ENCODE measurements at regions not wholly inside any gene's neighbourhood (a gene's known extent, or its start where the extent isn't known, plus 50 kb on each side); places are given as distances from the start of the nearest gene placed in this dataset.

DNA sequence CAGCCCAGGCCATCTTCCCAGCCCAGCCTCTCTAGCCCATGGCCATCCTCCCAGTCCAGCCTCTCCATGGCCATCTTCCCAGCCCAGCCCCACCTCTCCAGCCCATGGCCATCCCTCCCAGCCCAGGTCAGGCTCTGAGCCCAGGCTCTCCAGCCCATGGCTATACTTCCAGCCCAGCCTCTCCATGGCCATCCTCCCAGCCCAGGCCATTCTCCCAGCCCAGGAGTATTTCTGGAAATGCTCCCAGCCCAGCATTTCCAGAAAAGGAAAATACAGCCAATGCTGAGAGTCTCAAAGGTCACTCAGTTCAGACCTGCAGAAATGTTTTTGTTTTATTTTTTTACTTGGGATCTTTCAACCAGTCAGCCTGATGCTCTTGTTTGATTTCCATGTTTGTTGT, 70.0 kb upstream of the ZNF281 start:
- H3K36me3 Mint-ChIP-seq = no peaks in the 10 kb centered on the region
- no peaks in the 10 kb centered on the region for H3K9me3 Mint-ChIP-seq
- DNase-seq = no peak
- no peak overlapping the region for H3K27ac Mint-ChIP-seq
- no peak overlapping the region for H3K4me3 Mint-ChIP-seq
- CTCF ChIA-PET = no interaction called here
- peaks cover 21% of the 10 kb centered on the region for H3K4me1 Mint-ChIP-seq (ENCODE audit: low read depth)
- H3K27me3 Mint-ChIP-seq = peaks cover 26% of the 10 kb centered on the region
- intact Hi-C loops (cut with micrococcal nuclease) = loop anchor here (10.0 kb wide), 2 partner anchors 445 to 1255 kb away; no protein-coding TSS in a partner anchor
- POLR2A ChIA-PET = no interaction called here

- Mint-ChIP-seq H3K4me3 (no peak overlapping the region), H3K36me3 (no peaks in the 10 kb centered on the region), H3K27ac (no peak overlapping the region), H3K4me1 (ENCODE audit: low read depth) (peaks cover 27% of the 10 kb centered on the region), H3K27me3 (peaks cover 26% of the 10 kb centered on the region), H3K9me3 (no peaks in the 10 kb centered on the region)
- intact Hi-C loops (cut with micrococcal nuclease) = loop anchor here (10.0 kb wide), 1 partner anchor 1254 kb away; no protein-coding TSS in a partner anchor
- ChIA-PET POLR2A (no interaction called here), CTCF (no interaction called here)
- DNase-seq = no peak
Observed at GRCh38 chr1:200478945-200479558, 69.2 kb upstream of the ZNF281 start.

DNA sequence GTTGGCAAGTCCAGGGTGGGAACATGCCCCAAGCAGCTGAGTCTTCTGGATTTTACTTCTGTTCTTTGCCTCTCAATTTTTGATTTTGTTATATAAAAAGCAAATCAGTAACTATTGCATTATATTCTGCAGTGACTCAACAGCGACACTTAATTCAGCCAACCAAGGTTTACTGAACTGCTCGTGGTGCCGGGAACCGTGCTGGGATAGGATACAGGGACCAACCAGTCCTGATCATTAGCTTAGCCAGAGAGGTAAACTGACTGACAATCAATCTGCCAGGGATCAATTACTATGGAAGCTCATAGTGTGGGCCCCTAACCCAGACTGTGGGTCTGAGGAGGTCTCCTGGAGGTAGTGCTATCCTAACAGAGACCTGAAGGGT, 68.4 kb upstream of the ZNF281 start:
- intact Hi-C loops (cut with micrococcal nuclease) = loop anchor here (10.0 kb wide), 1 partner anchor 1253 kb away; no protein-coding TSS in a partner anchor
- H3K27ac Mint-ChIP-seq = no peak overlapping the region
- POLR2A ChIA-PET = no interaction called here
- CTCF ChIA-PET = interaction anchor here (2.1 kb wide), 1 partner anchor 10 kb away, joined by 6 read pairs; no protein-coding TSS in a partner anchor
- H3K9me3 Mint-ChIP-seq = no peaks in the 10 kb centered on the region
- no peaks in the 10 kb centered on the region for H3K36me3 Mint-ChIP-seq
- no peak overlapping the region for H3K4me3 Mint-ChIP-seq
- H3K4me1 Mint-ChIP-seq (ENCODE audit: low read depth) = peaks cover 27% of the 10 kb centered on the region
- peaks cover 26% of the 10 kb centered on the region for H3K27me3 Mint-ChIP-seq
- DNase-seq = no peak

- no peak for DNase-seq
- no peaks in the 10 kb centered on the region for H3K36me3 Mint-ChIP-seq
- ChIA-PET CTCF (interaction anchor here (1.7 kb wide), 1 partner anchor 9 kb away, joined by 12 read pairs; no protein-coding TSS in a partner anchor), POLR2A (interaction anchor here (1.2 to 2.2 kb wide), 2 partner anchors 9 to 65 kb away, joined by 3 to 15 read pairs; partner anchors contain the start of gene ZNF281)
- H3K4me1 Mint-ChIP-seq (ENCODE audit: low read depth) = peaks cover 42% of the 10 kb centered on the region
- H3K27ac Mint-ChIP-seq = no peak overlapping the region
- intact Hi-C loops (cut with micrococcal nuclease) = loop anchor here (5.0 to 10.0 kb wide), 4 partner anchors 153 to 1250 kb away; no protein-coding TSS in a partner anchor
- H3K27me3 Mint-ChIP-seq = peaks cover 17% of the 10 kb centered on the region
- no peaks in the 10 kb centered on the region for H3K9me3 Mint-ChIP-seq
- no peak overlapping the region for H3K4me3 Mint-ChIP-seq
Observed at GRCh38 chr1:200474633-200475032, 64.8 kb upstream of the ZNF281 start.

GRCh38 chr1:200473698-200474371, 64.0 kb upstream of the ZNF281 start:
- H3K27ac Mint-ChIP-seq = peak overlapping the region; percentile 65
- peak overlapping the region; percentile 41 for H3K4me3 Mint-ChIP-seq
- H3K27me3 Mint-ChIP-seq = peaks cover 13% of the 10 kb centered on the region
- intact Hi-C loops (cut with micrococcal nuclease) = loop anchor here (1.0 to 10.0 kb wide), 9 partner anchors 9 to 1249 kb away; partner anchors contain the start of gene ZNF281
- H3K36me3 Mint-ChIP-seq = no peaks in the 10 kb centered on the region
- ChIA-PET CTCF (interaction anchor here (0.7 to 1.7 kb wide), 3 partner anchors 10 to 25 kb away, joined by 5 to 12 read pairs (median 5); no protein-coding TSS in a partner anchor), POLR2A (interaction anchor here (0.6 to 2.2 kb wide), 4 partner anchors 10 to 64 kb away, joined by 3 to 15 read pairs (median 6); partner anchors contain the start of gene ZNF281)
- no peaks in the 10 kb centered on the region for H3K9me3 Mint-ChIP-seq
- peak; percentile 69 for DNase-seq
- H3K4me1 Mint-ChIP-seq (ENCODE audit: low read depth) = peaks cover 42% of the 10 kb centered on the region

DNA sequence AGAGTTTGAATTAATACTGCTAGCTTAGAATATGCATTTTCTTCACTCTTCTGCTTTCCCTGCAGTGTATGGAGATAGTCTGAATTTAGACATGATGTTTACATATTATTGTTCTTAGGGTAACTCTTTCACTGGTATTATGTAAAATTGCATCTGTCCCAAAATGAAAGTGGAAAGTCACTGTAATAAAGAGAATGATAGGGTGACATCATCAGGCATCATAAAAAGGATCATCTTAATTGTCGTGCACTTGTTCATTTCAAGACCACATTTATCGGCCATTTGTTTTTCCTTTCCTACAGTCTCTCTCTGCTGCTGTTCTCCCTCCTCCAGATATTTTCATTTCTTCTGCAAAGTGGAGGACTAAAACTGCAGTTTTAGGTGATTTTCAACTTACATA, 61.9 kb upstream of the ZNF281 start:
- intact Hi-C loops (cut with micrococcal nuclease) = loop anchor here (2.0 to 10.0 kb wide), 5 partner anchors 156 to 1247 kb away; no protein-coding TSS in a partner anchor
- peaks cover 20% of the 10 kb centered on the region for H3K27me3 Mint-ChIP-seq
- no peaks in the 10 kb centered on the region for H3K9me3 Mint-ChIP-seq
- no peak for DNase-seq
- H3K27ac Mint-ChIP-seq = peak overlapping the region; percentile 25
- POLR2A ChIA-PET = interaction anchor here (0.8 kb wide), 1 partner anchor 23 kb away, joined by 3 read pairs; no protein-coding TSS in a partner anchor
- peaks cover 39% of the 10 kb centered on the region for H3K4me1 Mint-ChIP-seq (ENCODE audit: low read depth)
- H3K36me3 Mint-ChIP-seq = no peaks in the 10 kb centered on the region
- CTCF ChIA-PET = interaction anchor here (1.2 to 1.4 kb wide), 2 partner anchors 11 to 23 kb away, joined by 3 to 5 read pairs; no protein-coding TSS in a partner anchor
- H3K4me3 Mint-ChIP-seq = peak overlapping the region; percentile 24

DNA sequence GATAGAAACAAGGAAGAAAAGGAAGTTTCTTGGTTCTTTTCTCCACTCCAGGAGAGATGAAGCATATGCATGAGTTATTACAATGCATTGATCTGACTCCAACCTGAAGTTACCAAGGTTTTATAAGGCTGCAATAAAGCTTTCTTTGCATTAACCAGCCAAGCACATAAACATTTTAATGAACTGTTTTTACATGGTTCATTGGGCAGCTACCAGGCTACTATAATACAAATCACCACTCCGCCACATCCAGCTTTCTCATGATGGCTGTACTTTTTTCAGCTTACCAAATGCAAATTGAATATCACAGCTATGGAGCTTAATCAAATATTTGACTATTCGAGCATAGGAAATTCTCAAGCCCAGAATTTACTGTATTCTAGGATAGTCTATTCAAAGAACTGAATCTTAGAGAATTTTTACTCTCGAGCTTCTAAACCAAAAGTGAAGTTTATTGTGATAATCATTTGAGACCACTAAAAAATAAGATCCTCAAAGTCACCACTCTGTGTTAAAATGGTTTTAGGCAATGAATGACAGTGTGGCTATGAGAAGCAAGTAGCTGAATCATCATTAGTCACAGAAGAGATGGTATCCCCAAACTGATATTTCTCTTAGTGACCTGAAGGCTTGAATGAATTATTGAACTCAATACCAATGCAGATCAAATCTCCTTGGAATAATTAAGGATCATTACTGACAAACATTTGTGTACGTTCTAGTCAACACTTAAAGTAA, 58.6 kb upstream of the ZNF281 start:
- no peaks in the 10 kb centered on the region for H3K9me3 Mint-ChIP-seq
- peaks cover 20% of the 10 kb centered on the region for H3K27me3 Mint-ChIP-seq
- no peaks in the 10 kb centered on the region for H3K36me3 Mint-ChIP-seq
- ChIA-PET POLR2A (interaction anchor here (1.5 kb wide), 1 partner anchor 15 kb away, joined by 5 read pairs; no protein-coding TSS in a partner anchor), CTCF (interaction anchor here (0.7 to 1.0 kb wide), 3 partner anchors 15 to 161 kb away, joined by 3 read pairs; no protein-coding TSS in a partner anchor)
- DNase-seq = no peak
- H3K27ac Mint-ChIP-seq = no peak overlapping the region
- peaks cover 23% of the 10 kb centered on the region for H3K4me1 Mint-ChIP-seq (ENCODE audit: low read depth)
- intact Hi-C loops (cut with micrococcal nuclease) = no loop called here
- no peak overlapping the region for H3K4me3 Mint-ChIP-seq

GRCh38 chr1:200464784-200465400, 55.1 kb upstream of the ZNF281 start:
- DNase-seq = no peak
- Mint-ChIP-seq H3K4me1 (ENCODE audit: low read depth) (no peaks in the 10 kb centered on the region), H3K36me3 (no peaks in the 10 kb centered on the region), H3K27me3 (peaks cover 17% of the 10 kb centered on the region), H3K27ac (no peak overlapping the region), H3K4me3 (no peak overlapping the region), H3K9me3 (no peaks in the 10 kb centered on the region)
- intact Hi-C loops (cut with micrococcal nuclease) = no loop called here
- POLR2A ChIA-PET = no interaction called here
- CTCF ChIA-PET = interaction anchor here (1.4 kb wide), 1 partner anchor 19 kb away, joined by 4 read pairs; no protein-coding TSS in a partner anchor
